ENCODE measurements at regions not wholly inside any gene's neighbourhood (a gene's known extent, or its start where the extent isn't known, plus 50 kb on each side); places are given as distances from the start of the nearest gene placed in this dataset.
"Not testable (repeated sequence)": the region's sequence is repeated elsewhere in the genome, so short reads cannot be mapped to it uniquely, and the experiment has no call there.

DNA sequence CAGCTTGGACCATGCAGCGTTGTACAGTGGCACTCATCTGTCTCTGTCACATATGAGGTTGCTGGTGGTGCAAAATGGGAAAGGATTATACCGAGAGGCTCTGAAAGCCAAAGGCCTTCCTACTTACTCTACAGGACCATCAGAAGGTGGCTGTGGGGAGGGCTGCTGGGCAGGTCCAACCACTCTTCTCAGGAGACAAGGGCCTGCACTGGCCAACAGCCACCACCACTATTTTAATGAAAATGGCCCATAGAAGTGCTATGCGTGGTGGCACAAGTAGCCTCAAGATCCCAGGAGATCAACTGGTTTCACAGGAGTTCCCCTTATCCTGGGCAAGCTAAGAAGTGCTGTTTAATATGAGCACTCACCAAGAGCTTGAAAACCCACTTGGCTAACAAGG lies 52.3 kb downstream of the MRPL57 start:
- DNase-seq (ENCODE audit: low spot score), result no peak

DNA sequence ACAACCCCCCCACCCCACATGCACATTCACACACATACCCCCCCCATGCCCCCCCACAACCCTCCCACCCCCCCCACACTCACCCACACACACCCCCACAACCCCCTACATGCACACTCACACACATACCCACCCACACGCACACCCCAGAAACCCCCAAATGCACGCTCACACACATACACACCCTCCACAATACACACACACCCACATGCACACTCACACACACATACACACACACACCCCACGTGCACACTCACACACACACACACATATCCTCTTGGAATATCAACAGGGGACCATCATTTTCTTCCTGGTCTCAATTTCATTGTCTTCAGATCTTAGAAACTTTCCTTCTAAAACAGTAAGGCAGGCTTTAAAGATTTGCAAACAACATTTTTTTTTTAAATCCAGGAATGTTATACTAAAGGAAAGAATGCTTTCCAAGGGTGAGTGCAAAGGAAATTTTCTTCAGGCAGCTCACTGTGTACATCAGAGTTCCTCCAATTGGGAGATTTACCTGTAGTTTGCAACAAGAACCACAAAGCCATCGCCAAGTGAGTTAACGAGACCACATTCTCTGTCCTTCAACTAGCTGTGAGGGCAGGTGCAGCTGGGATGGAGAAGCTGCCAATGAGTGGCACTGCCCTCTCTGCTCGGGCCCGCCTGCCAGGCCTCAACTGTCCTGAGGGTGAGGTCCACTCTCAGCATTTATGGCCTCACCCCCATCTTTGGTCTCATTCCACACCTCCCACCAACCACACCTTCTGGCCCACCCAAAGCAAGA lies 53.0 kb downstream of the MRPL57 start:
- no peak for DNase-seq (ENCODE audit: low spot score)

DNA sequence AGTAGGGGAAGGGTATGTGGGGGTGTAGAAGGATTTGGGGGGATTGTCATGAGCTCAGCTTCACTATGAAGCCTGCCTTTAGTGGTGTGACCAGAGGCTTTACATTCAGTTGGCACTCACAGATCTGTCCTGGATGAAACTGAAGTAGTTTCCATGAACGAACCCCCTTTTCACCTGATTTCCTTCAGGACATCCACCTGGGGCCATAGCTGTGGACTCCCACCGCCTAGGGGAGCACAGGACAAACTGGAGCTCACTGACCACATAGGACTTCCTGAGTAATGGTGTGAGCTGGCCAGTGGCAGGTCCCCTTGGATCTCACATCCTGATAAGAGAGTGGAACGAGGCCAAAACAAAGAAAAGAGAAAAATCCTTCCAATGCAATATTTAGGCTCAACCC lies 54.1 kb downstream of the MRPL57 start:
- DNase-seq (ENCODE audit: low spot score), result no peak

DNA sequence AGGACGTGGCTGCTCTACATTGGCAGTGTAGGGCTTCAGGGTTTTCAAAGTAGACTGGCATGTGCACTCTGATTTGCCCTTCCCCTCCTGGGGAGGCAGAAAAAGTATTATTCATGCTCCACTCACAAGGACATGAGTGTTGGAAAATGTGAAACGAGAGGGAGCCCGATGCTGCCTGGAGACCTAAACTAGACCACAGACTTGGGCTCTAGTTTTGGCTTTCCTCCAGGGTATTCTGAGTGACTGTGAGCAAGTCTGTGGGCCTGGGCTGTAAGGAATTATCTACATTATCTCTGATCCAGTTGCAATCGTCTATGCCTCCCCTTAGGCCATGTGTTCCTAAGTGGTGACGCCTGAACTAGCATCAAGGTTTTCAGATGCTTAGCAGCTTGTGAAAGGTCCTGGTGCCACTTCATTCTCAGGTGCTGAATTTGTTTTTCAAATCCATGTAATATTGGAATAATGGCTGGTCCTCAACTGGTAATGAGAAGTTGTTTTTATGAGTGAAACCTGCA lies 55.0 kb downstream of the MRPL57 start:
- no peak for DNase-seq (ENCODE audit: low spot score)

DNA sequence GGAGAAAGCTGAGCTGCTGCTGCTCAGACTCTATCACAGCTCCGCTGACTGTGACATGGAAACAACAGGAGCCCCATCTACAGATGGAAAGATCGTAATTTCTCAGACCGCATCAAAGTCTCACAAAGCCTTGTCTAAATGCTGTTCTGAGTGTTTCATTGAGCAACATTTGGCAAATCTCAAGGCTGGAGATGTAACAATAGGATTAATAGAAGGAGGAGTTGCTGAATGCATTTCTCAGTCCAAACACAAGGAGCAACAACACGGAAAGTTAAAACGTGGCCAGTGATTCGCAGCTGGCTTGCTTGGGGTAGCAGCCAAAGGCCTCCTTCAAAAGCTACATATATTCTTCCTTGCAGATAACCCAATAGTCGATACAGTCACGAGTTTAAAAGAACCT lies 55.7 kb downstream of the MRPL57 start:
- DNase-seq (ENCODE audit: low spot score), result no peak

DNA sequence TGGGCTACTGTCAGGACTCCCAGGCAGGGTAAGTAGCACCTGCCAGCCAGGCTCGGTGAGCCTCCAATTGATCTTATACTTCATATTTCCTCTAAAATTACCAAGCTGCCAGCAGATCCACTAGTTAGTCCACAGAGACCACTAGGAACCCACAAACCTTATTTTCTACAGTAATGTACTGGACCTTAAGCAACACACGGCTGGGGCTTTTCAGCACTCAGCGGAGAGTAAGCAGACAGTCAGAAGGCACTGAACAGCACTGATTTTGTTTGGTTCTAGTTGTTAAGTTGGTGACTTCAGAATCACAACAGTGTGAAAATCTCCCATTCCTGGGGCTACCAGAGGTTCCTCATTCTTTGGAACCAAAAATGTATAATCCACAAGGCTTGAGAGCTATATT lies 56.1 kb downstream of the MRPL57 start:
- DNase-seq (ENCODE audit: low spot score), result no peak

DNA sequence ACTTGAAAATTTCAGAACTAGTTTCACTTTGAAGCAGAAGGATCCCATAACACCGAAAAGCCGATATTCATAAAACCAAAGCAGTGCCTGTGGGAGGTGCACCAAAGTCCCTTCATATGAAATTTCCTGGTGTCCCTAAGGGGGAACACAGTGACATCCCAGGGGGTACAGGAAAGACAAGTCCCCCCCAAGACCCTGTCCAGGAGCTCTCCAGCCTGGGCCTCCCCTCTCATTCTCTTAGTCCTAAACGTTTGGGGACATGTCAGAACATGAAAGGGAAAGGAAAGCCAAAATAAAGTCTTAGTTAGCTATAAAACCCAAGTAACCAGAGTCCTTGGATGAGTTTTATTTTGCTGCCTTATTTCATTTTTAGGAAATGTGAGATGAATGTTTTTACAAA lies 56.6 kb downstream of the MRPL57 start:
- no peak for DNase-seq (ENCODE audit: low spot score)

DNA sequence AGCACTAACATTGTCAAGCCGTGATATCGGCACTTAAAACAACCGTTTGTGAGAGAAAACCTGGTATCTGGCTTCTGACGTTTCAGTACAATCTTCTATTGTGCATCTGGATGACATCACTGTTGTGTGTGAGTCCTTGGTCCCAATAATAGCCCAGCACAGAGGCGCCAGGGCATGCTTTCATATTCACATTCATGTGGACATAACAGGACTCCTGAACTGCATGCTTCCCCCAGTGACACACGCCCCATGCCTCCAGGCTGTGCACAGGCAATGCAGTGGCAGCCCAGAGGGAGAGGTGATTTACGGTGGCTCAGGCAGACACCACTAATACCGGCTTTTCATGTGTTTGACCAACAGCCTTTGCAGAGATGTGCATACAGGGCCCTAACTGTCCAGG lies 58.1 kb downstream of the MRPL57 start:
- DNase-seq (ENCODE audit: low spot score), result no peak

DNA sequence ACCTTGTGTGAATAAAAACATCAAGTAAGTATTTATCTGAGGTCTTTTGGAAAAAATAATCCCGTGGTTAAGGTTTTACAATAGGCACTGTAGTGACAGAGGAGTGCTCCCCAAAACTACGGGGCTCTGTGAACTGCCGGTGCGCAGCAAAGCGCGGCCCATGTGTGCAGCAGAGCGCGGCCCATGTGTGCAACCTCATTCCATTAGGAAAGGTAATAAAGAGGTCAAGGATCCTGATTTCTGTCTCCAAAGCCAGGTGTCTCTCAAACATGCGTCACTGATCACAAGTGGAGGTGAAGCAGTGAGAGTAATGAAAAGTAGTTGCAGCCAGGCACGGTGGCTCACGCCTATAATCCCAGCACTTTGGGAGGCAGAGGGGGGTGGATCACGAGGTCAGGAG lies 58.7 kb downstream of the MRPL57 start:
- no peak for DNase-seq (ENCODE audit: low spot score)

DNA sequence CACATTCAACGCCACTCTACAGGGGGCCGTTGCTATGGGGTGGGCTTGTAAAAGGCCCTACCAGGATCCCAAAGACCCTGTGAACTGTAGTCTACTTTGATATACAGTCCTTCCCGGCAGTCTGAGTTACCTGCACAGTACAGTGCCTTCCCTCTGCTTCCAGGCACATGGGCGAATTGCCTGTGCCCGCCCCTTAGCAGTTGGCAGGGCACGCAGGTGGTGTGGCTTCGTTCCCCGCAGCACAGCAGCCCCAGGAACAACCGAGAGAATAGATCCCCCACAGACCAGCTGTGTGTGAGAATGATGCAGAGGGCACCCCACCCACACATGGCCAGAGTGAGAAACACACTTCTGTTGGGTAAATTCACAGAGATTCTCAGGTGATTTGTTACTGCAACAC lies 60.6 kb downstream of the MRPL57 start:
- no peak for DNase-seq (ENCODE audit: low spot score)

DNA sequence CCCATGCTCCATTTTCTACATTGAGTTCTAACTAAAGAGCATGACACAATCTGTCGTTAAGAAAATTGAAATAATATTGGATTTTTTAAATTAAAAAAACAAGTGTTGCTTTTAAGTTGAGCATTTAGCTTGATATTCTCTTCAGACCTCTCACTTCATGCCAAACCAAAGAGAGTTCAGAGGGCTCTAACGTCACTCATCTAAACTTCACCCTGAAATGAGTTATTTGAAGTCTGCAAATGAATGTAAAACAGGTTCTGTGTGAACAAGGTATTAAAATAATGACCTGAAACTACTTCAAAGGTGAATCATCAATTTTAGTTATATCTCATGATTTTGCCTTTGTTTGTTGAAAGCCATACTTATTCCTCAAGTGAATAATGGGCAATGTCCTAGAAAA lies 61.8 kb downstream of the MRPL57 start:
- DNase-seq (ENCODE audit: low spot score), result no peak

DNA sequence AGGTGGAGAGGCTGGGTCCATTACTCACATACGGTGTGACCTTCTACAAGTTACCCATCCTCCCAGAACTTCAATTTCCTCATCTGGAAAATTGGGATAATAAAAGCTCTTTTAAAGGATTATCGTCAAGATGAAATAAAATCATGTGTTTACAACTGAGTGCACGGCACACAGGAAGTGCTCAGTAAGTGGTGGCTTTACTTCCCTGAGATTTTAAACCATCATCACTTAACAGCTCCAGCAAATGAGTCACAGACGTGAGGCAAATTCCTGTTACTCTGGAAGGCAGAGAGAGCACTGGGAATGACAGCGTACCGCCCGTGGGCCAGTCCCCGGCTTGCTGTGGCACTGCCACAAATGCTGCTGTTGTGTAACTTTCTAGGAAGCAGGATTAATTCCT lies 64.1 kb downstream of the MRPL57 start:
- DNase-seq (ENCODE audit: low spot score), result no peak

DNA sequence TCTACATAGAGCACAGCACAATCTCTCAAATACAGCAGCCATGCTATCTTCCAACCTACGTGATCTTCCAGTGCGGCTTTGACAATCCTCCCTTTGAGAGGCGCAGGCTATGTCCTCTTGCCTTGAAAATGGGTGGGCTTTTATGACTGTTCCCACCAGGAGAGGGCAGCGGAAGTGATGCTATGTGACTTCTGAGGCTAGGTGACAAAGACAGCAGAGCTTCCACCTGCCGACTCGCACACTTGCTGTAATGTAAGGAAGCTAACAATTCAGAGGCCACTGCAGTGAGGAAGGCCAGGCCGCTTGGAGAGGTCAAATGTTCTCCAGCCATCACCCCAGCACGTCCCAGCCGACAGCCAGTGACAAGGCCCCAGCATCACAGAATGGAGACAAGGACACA lies 65.8 kb downstream of the MRPL57 start:
- DNase-seq (ENCODE audit: low spot score), result peak; percentile 20

DNA sequence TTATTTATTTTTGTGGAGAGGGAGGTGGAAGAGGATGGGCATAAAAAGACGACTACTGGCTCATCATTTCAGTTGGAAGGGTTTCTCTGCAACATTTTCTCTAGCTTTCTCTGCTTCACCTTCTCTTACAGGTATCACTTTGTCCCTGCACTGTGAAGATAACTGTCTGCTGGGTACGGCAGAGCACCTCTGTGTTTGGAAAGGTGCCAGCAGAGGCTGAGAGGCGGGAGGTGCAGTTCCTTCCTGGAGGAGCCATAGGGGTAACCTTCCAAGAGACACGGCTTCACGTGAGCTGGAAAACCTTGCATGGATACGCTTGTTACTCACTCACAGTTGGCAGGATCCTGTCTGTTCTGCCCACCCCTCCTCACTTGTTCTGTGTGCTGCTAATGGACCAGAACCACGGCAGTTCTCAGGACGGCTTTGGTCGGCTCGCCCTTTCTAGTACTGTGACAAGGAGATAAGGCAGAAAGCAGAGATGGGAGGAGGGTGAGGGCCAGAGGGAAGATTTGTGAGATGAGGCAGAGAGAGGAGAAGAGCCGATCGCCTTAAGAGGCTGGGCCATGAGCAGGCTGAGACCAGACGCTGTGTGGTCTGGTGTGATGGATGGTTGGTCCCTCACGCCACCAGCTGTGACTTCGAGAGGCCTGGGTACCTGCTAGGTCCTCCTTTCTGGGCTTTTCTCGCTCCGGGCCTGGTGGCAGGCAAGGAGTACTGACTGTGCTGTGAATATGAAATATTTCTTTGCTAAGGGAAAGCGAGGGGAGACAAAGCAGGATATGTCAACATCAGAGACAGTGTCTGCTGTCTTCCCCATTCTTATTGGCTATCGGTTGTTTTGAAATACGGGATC lies 66.8 kb downstream of the MRPL57 start:
- no peak for DNase-seq (ENCODE audit: low spot score)

DNA sequence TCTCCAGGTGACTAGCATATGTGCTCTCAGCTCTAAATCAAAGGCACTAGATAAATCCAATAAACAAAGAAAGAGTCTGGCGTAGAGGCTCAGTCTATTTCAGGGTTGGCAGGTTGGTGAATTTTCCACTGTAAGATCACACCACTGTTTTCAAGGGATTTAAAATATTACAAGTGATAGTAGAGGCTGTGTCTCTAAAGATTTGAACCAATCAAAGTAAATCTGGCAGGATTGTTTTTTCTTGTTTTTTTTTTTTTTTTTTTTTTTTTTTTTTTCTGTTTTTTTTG lies 67.4 kb downstream of the MRPL57 start:
- DNase-seq (ENCODE audit: low spot score), result not testable (repeated sequence)

DNA sequence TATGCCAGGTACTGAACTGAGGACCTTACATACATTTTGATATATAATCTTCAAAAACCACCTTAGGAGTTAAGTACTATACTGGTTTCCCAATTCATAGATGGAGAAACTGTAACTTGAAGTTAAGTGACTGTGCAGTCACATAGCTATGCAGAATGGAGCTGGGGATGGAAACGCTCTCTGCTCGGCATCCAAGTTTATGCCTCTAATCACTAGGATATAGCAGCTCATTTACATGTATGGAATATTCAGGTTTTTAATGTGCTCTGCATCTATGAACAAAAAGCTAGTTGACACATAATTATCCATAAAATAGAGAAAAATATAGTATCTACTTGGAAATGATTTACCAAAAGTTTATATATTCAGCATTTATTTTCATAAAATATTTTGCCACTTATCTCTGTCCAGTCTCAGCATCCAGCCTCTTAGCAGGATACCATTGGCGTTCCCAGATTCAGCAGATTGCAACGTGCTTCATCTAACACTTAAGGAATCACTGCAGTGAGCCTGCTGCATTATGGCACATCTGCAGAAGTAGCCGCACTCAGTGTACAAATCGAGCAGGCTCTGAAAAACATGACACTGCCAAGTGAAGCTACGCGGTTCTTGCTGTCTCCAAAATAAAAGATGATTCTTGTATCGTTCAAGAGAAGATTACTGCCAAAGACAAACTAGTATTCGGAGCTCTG lies 70.4 kb downstream of the MRPL57 start:
- no peak for DNase-seq (ENCODE audit: low spot score)

DNA sequence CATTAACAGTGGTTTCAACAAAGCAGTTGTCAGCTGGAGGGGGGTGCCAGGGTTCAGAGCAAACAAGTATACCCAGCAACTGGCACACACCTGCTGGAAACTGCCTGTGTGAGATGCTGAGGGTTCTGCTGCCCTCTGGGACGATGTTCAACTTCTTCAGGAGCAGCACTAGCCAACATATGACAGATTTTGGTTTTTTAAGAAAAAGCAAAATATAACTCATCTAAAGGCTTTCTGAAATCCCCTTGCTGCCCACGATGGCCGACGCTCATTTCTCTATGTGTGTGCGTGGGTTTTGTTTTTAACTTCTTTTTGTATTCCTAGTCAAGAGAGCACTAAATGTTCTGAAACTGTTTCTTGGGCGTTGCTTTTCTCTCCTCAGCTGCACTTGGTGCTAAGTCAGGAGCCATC lies 79.9 kb downstream of the MRPL57 start:
- DNase-seq (ENCODE audit: low spot score), result no peak

DNA sequence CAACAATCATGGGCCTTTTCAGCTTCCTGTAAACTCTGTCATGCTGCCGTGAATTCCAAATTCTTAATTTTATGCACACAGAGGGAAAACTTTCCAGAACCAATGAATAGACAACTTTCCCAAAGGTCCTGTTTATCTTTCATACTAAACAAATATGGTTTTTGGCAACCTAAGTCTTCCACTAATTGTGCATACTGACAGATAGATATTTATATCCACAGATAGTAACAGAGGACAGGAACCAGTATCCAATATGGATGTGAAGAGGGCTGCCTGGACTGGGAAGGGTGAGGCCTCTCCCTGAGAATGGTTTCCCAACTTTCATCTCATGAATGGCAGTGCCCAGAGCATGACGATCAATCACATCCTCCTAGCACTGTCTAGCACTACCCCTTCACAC lies 80.4 kb downstream of the MRPL57 start:
- no peak for DNase-seq (ENCODE audit: low spot score)

DNA sequence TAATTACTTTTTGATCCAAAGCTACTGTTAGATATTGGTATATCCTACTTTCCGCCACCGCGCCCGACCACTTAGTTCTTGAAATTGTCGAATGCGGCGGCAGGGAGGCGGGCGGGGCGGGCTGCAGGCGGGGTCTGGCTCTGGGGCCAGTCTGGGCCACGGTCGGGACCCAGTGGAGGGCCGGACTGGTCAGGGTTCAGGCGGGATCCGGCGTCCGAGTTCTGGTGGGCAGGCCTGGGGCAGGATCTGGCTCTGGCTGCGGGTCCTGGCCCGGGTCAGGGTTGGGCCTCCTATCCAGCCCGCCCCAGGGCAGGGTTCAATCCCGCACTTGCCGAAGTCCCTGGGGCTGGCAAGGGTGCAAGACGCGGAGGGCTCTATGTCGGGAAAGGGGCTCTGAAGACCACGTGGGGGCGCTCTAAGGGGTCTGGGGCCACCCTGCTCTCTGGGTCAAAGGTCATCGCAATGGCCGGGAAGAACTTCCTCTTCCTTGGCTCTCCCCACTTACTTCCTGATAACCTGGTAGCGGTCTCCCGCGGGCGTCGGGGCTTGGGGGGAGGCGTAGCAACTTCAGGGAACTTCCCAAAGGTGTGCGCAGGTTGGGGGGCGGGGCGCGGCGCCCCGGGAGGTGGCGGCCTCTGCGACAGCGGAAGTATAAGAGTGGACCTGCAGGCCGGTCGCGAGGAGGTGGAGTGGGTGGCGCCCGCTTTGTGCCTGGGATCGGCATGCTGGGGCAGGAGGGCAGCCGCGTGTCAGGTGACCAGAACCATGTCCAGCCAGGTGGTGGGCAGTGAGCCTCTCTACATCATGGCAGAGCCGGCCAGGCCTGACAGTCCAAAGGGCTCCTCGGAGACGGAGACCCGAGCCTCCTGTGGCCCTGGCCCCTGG lies 83.4 kb downstream of the MRPL57 start:
- DNase-seq (ENCODE audit: low spot score), result no peak

DNA sequence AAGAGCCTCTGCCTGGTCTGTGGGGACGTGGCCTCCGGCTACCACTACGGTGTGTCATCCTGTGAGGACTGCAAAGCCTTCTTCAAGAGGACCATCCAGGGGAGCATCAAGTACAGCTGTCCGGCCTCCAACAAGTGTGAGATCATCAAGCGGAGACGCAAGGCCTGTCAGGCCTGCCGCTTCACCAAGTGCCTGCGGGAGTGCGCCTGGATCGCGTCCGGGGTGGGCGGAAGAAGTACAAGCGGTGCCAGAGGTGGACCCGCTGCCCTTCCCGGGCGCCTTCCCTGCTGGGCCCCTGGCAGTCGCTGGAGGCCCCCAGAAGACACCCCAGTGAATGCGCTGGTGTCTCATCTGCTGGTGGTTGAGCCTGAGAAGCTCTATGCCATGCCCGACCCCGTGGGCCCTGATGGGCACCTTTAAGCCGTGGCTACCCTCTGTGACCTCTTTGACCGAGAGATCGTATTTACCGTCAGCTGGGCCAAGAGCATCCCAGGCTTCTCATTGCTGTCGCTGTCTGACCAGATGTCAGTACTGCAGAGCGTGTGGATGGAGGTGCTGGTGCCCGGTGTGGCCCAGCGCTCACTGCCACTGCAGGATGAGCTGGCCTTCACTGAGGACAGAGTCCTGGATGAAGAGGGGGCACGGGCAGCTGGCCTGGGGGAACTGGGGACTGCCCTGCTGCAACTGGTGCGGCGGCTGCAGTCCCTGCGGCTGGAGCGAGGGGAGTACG lies 84.3 kb downstream of the MRPL57 start:
- DNase-seq (ENCODE audit: low spot score), result not testable (repeated sequence)

All from cerebellar cortex (tissue), 1 donor.